HepG2 (cell line): ENCODE measurements at regions not wholly inside any gene's neighbourhood (a gene's known extent, or its start where the extent isn't known, plus 50 kb on each side); places are given as distances from the start of the nearest gene placed in this dataset.

Experiments
- ATAC-seq: fragments of 200-7000 bp; cut with Tn5 transposase; 3 replicates; pipeline ENCODE4 v1.9.1; 2020; ENCODE audit warnings: mild to moderate bottlenecking, moderate library complexity
- BruUV-seq: library from RNA; stranded (reverse); fragments of 400-500 nt; replicated peaks from 2 replicates; lab custom pipeline; 2021; lab: Mats Ljungman, UMichigan
- CTCF ChIA-PET: fragments of 300-600 bp; formaldehyde crosslinking; extraction: SDS; loops from one replicate; lab custom pipeline; 2021; ENCODE audit warnings: low total read pairs, inconsistent platforms, low intra/inter-chr PET ratio; lab: Yijun Ruan, JAX
- POLR2A ChIA-PET: fragments of 350-600 bp; sonication (Branson Sonifier 250); formaldehyde crosslinking; loops from one replicate; lab custom pipeline; 2020; ENCODE audit warnings: antibody characterized with exemption, inconsistent platforms; lab: Yijun Ruan, JAX
- DNase-seq: peaks from one replicate; pipeline ENCODE4 v3.0.0-alpha.2; 2015; ENCODE audit warnings: low spot score
- FAIRE-seq: peaks from 3 replicates; lab custom pipeline; 2011; peaks lifted over from hg19 to GRCh38; lab: Jason Lieb, UNC
- H2AFZ ChIP-seq: one replicate; pipeline ENCODE4 v1.6.1; 2011; ENCODE audit warnings: low read length, inconsistent platforms
- H3K27ac ChIP-seq: fragments of 300-600 bp; 3 replicates; pipeline ENCODE4 v1.8.0; 2011; ENCODE audit warnings: mixed run types, mild to moderate bottlenecking, mixed read lengths, low read length, inconsistent platforms; ENCODE audit not compliant: insufficient read depth; ENCODE audit errors: extremely low read length
- H3K27me3 ChIP-seq, 2 experiments: fragments of 200-600 bp in 1 of 2; 2 replicates in 1 of 2; 3 replicates in 1 of 2; pipeline versions ENCODE4 v1.6.0 to v1.8.0; 2011; ENCODE audit warnings: low read length in 2 of 2, mild to moderate bottlenecking in 2 of 2, moderate library complexity in 2 of 2, inconsistent platforms in 1 of 2; ENCODE audit not compliant: insufficient read depth in 2 of 2, control insufficient read depth in 1 of 2
- H3K36me3 ChIP-seq, 2 experiments: fragments of 200-600 bp in 1 of 2; replicated peaks in 1 of 2; 2 replicates in 1 of 2; 3 replicates in 1 of 2; pipeline versions ENCODE4 v1.5.1 to v1.8.0; 2011; ENCODE audit warnings: low read length in 2 of 2, inconsistent platforms in 1 of 2; ENCODE audit not compliant: insufficient read depth in 2 of 2, control insufficient read depth in 1 of 2
- H3K4me1 ChIP-seq: 2 replicates; pipeline ENCODE4 v1.5.1; 2012; ENCODE audit warnings: low read length, inconsistent platforms; ENCODE audit not compliant: insufficient read depth
- H3K4me2 ChIP-seq: 2 replicates; pipeline ENCODE4 v1.6.0; 2011; ENCODE audit warnings: low read depth, low read length, inconsistent platforms
- H3K4me3 ChIP-seq, 3 experiments: fragments of 200-600 bp in 1 of 3; sonication (generic), shearing (Covaris generic) in 1 of 3; replicated peaks in 1 of 3; 2 replicates each; pipeline ENCODE4 v1.5.1; 2011 to 2016; ENCODE audit warnings: low read length in 3 of 3, inconsistent platforms in 2 of 3, low read depth in 2 of 3, mild to moderate bottlenecking in 2 of 3, control low read depth in 1 of 3, mixed read lengths in 1 of 3; ENCODE audit not compliant: insufficient read depth in 1 of 3
- H3K79me2 ChIP-seq: one replicate; pipeline ENCODE4 v1.6.1; 2011; ENCODE audit warnings: low read length, inconsistent platforms; ENCODE audit not compliant: insufficient read depth
- H3K9ac ChIP-seq: 2 replicates; pipeline ENCODE4 v1.6.0; 2011; ENCODE audit warnings: mild to moderate bottlenecking, low read depth, low read length, inconsistent platforms; ENCODE audit not compliant: insufficient read depth
- H3K9me3 ChIP-seq: 2 replicates; pipeline ENCODE4 v1.5.1; 2012; ENCODE audit warnings: mild to moderate bottlenecking, low read length
- H4K20me1 ChIP-seq: 2 replicates; pipeline ENCODE4 v1.6.0; 2011; ENCODE audit warnings: inconsistent platforms, mild to moderate bottlenecking, low read length, moderate library complexity; ENCODE audit not compliant: insufficient read depth
- AHR ChIP-seq: IDR thresholded peaks from 2 replicates; pipeline ENCODE4 v1.6.1; 2018; ENCODE audit warnings: missing genetic modification reagents, missing compliant biosample characterization
- CREM ChIP-seq, 2 experiments: sonication (generic) in 1 of 2; formaldehyde crosslinking in 1 of 2; IDR thresholded peaks; 2 replicates each; pipeline versions ENCODE4 v1.4.0 to v1.6.1; 2016 to 2020; ENCODE audit warnings: antibody characterized with exemption in 1 of 2, mild to moderate bottlenecking in 1 of 2, missing genetic modification reagents in 1 of 2
- FOXK1 ChIP-seq: sonication (generic); formaldehyde crosslinking; IDR thresholded peaks from 2 replicates; pipeline ENCODE4 v1.4.0; 2020; ENCODE audit warnings: low read depth, missing genetic modification reagents, borderline replicate concordance
- FUBP1 ChIP-seq: sonication (generic); formaldehyde crosslinking; IDR thresholded peaks from 2 replicates; pipeline ENCODE4 v1.5.1; 2020; ENCODE audit warnings: missing genetic modification reagents, mild to moderate bottlenecking, borderline replicate concordance
- MXI1 ChIP-seq: IDR thresholded peaks from 3 replicates; pipeline ENCODE4 v1.6.1; 2012; ENCODE audit warnings: low read depth, low read length, inconsistent platforms, borderline replicate concordance
- NCOR1 ChIP-seq: fragments of 200-600 bp; sonication (generic); IDR thresholded peaks from 2 replicates; pipeline ENCODE4 v1.7.0; 2017; ENCODE audit warnings: antibody characterized with exemption, low read length, borderline replicate concordance
- POLR2AphosphoS5 ChIP-seq: IDR thresholded peaks from 2 replicates; pipeline ENCODE4 v1.6.1; 2012; ENCODE audit warnings: low read depth, low read length
- RORA ChIP-seq: sonication (generic); formaldehyde crosslinking; IDR thresholded peaks from 2 replicates; pipeline ENCODE4 v1.5.0; 2020; ENCODE audit warnings: mild to moderate bottlenecking, missing genetic modification reagents, moderate library complexity
- RXRB ChIP-seq: IDR thresholded peaks from 2 replicates; pipeline ENCODE4 v1.6.1; 2016; ENCODE audit warnings: borderline replicate concordance, missing genetic modification reagents, missing compliant biosample characterization
- SMC3 ChIP-seq: IDR thresholded peaks from 2 replicates; pipeline ENCODE4 v1.6.1; 2011; ENCODE audit warnings: low read length, improper control_type of control experiment
- SOX6 ChIP-seq, 2 experiments: fragments of 450-650 bp in 1 of 2; sonication (generic) in 1 of 2; formaldehyde crosslinking in 1 of 2; IDR thresholded peaks; 2 replicates each; pipeline versions ENCODE4 v1.4.0 to v1.6.1; 2017 to 2020; ENCODE audit warnings: antibody characterized with exemption in 1 of 2, mild to moderate bottlenecking in 1 of 2, missing genetic modification reagents in 1 of 2
- TP53 ChIP-seq: sonication (generic); formaldehyde crosslinking; conservative IDR thresholded peaks from 2 replicates; pipeline ENCODE4 v1.4.0; 2020; ENCODE audit warnings: missing genetic modification reagents
- ZNF17 ChIP-seq: sonication (generic); formaldehyde crosslinking; IDR thresholded peaks from 2 replicates; pipeline ENCODE4 v1.5.0; 2020; ENCODE audit warnings: mild to moderate bottlenecking, missing genetic modification reagents
- ZNF235 ChIP-seq: sonication (generic); formaldehyde crosslinking; IDR thresholded peaks from 2 replicates; pipeline ENCODE4 v1.8.1; 2023; ENCODE audit warnings: mild to moderate bottlenecking, missing genetic modification reagents, borderline replicate concordance
- ZNF552 ChIP-seq: sonication (generic); formaldehyde crosslinking; IDR thresholded peaks from 2 replicates; pipeline ENCODE4 v1.9.0; 2022; ENCODE audit warnings: missing genetic modification reagents, mild to moderate bottlenecking, borderline replicate concordance
- ZNF768 ChIP-seq: sonication (generic); formaldehyde crosslinking; IDR thresholded peaks from 2 replicates; pipeline ENCODE4 v1.4.0; 2020; ENCODE audit warnings: missing genetic modification reagents
- ZNF781 ChIP-seq: sonication (generic); formaldehyde crosslinking; IDR thresholded peaks from 2 replicates; pipeline ENCODE4 v1.5.1; 2020; ENCODE audit warnings: borderline replicate concordance, mild to moderate bottlenecking, missing genetic modification reagents; ENCODE audit errors: not compliant biosample characterization
- ZSCAN22 ChIP-seq: sonication (generic); formaldehyde crosslinking; IDR thresholded peaks from 2 replicates; pipeline ENCODE4 v1.4.0; 2020; ENCODE audit warnings: mild to moderate bottlenecking, missing genetic modification reagents
- WGBS: methylation state at CpG from one replicate; pipeline ENCODE4 v1.1.6; 2017; ENCODE audit warnings: low lambda C conversion rate; 5-methylcytosine and 5-hydroxymethylcytosine counted together
- in situ Hi-C: cut with HindIII; loops from 2 replicates; pipeline ENCODE4 v1.10.0; 2017; ENCODE audit warnings: low pct_unique_long_range_greater_than_20kb; ENCODE audit not compliant: extremely low pct_ligation_motif_present
- intact Hi-C: fragments of 100-400 bp; cut with micrococcal nuclease; formaldehyde crosslinking; loops from one replicate; pipeline ENCODE4 v1.10.0; 2022; ENCODE audit not compliant: unreplicated experiment

GRCh38 chr5:7185742-7186141, 210.2 kb upstream of the ADCY2 start:
- Histone ChIP-seq H3K9me3 (no peaks in the 10 kb centered on the region), H3K9ac (no peak overlapping the region), H2AFZ (no peak overlapping the region), H3K36me3 (no peaks in the 10 kb centered on the region), H4K20me1 (no peaks in the 10 kb centered on the region), H3K79me2 (no peaks in the 10 kb centered on the region), H3K4me2 (no peak overlapping the region), H3K27me3 (no peaks in the 10 kb centered on the region), H3K4me1 (no peaks in the 10 kb centered on the region), H3K4me3 (no peak overlapping the region), H3K27ac (no peak overlapping the region)
- intact Hi-C loops, result no loop called here
- 4% methylated on average over 7 of the region's 7 CpGs for WGBS
- no peak for ATAC-seq
- DNase-seq, result no peak
- ChIA-PET CTCF (no interaction called here), POLR2A (no interaction called here)
- no peak for TF ChIP-seq TP53 (CRISPR knock-in tag)
- no peak for TF ChIP-seq SOX6 (IDR thresholded peaks at IDR 0.05)
- TF ChIP-seq SOX6 (CRISPR knock-in tag; IDR thresholded peaks at IDR 0.05), result no peak
- no peak for TF ChIP-seq NCOR1
- TF ChIP-seq FOXK1 (CRISPR knock-in tag), result no peak
- TF ChIP-seq RORA (CRISPR knock-in tag), result no peak
- no peak for TF ChIP-seq ZNF781 (CRISPR knock-in tag)
- no peak for TF ChIP-seq ZNF235 (CRISPR knock-in tag)
- TF ChIP-seq POLR2AphosphoS5, result no peak
- no peak for TF ChIP-seq ZNF768 (CRISPR knock-in tag)
- FAIRE-seq, result no peak
- in situ Hi-C loops, result no loop called here
- BruUV-seq, result no TSS peak

GRCh38 chr5:7186818-7187217, 209.1 kb upstream of the ADCY2 start:
- no TSS peak for BruUV-seq
- no peak overlapping the region for H3K9ac ChIP-seq
- WGBS, result 1% methylated on average over 3 of the region's 3 CpGs
- H3K36me3 ChIP-seq, result no peaks in the 10 kb centered on the region
- ATAC-seq (no peak), DNase-seq (no peak)
- H3K27me3 ChIP-seq, result no peaks in the 10 kb centered on the region
- H3K9me3 ChIP-seq, result no peaks in the 10 kb centered on the region
- in situ Hi-C loops, result no loop called here
- H4K20me1 ChIP-seq, result no peaks in the 10 kb centered on the region
- POLR2A ChIA-PET, result no interaction called here
- no peak overlapping the region for H3K4me3 ChIP-seq
- H3K79me2 ChIP-seq, result no peaks in the 10 kb centered on the region
- no peaks in the 10 kb centered on the region for H3K4me1 ChIP-seq
- intact Hi-C loops, result no loop called here
- TF ChIP-seq ZNF552 (CRISPR knock-in tag) (no peak), RXRB (CRISPR knock-in tag) (no peak), ZNF17 (CRISPR knock-in tag) (no peak), SMC3 (no peak), MXI1 (no peak), ZSCAN22 (CRISPR knock-in tag) (no peak), AHR (CRISPR knock-in tag) (no peak), CREM (IDR thresholded peaks at IDR 0.05) (no peak), CREM (CRISPR knock-in tag; IDR thresholded peaks at IDR 0.05) (no peak), FUBP1 (CRISPR knock-in tag) (no peak)
- TF ChIP-seq, all 625 proteins: peak for 0
- Histone ChIP-seq H3K4me2 (no peak overlapping the region), H2AFZ (no peak overlapping the region), H3K27ac (no peak overlapping the region)
- CTCF ChIA-PET, result no interaction called here
- FAIRE-seq, result no peak
